RWPE1 (cell line): ENCODE measurements at regions not wholly inside any gene's neighbourhood (a gene's known extent, or its start where the extent isn't known, plus 50 kb on each side); places are given as distances from the start of the nearest gene placed in this dataset.

ENCODE experiments used
- CTCF ChIA-PET: fragments of 350-600 bp; sonication (Branson Sonifier 250); formaldehyde crosslinking; extraction: SDS; loops from one replicate; lab custom pipeline; 2021; lab: Yijun Ruan, JAX
- POLR2A ChIA-PET: fragments of 400-600 bp; formaldehyde crosslinking; extraction: SDS; loops from one replicate; lab custom pipeline; 2020; ENCODE audit warnings: antibody characterized with exemption; ENCODE audit not compliant: low non-redundant PET; lab: Yijun Ruan, JAX
- DNase-seq: peaks from one replicate; pipeline ENCODE4 v3.0.0; 2012; ENCODE audit warnings: low spot score
- H3K27ac ChIP-seq: fragments of 450-650 bp; 2 replicates; pipeline ENCODE4 v1.5.1; 2017
- TF ChIP-seq, protein P1 (sequence below): fragments of 450-650 bp; conservative IDR thresholded peaks from 2 replicates; pipeline ENCODE4 v1.5.1; 2017; ENCODE audit warnings: low read depth, mild to moderate bottlenecking

GRCh38 chr18:14905350-14905749 is 157.4 kb downstream of the ANKRD30B start:
- H3K27ac ChIP-seq = no peak overlapping the region
- TF ChIP-seq, protein P1, sequence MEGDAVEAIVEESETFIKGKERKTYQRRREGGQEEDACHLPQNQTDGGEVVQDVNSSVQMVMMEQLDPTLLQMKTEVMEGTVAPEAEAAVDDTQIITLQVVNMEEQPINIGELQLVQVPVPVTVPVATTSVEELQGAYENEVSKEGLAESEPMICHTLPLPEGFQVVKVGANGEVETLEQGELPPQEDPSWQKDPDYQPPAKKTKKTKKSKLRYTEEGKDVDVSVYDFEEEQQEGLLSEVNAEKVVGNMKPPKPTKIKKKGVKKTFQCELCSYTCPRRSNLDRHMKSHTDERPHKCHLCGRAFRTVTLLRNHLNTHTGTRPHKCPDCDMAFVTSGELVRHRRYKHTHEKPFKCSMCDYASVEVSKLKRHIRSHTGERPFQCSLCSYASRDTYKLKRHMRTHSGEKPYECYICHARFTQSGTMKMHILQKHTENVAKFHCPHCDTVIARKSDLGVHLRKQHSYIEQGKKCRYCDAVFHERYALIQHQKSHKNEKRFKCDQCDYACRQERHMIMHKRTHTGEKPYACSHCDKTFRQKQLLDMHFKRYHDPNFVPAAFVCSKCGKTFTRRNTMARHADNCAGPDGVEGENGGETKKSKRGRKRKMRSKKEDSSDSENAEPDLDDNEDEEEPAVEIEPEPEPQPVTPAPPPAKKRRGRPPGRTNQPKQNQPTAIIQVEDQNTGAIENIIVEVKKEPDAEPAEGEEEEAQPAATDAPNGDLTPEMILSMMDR = no peak
- DNase-seq = no peak
- POLR2A ChIA-PET = no interaction called here
- CTCF ChIA-PET = no interaction called here

- DNase-seq = no peak
- H3K27ac ChIP-seq = no peak overlapping the region
- ChIA-PET POLR2A (no interaction called here), CTCF (no interaction called here)
- TF ChIP-seq, protein P1 = no peak
These were observed 158.0 kb downstream of the ANKRD30B start for GRCh38 chr18:14905979-14906378.

- no peak for DNase-seq
- no peak overlapping the region for H3K27ac ChIP-seq
- CTCF ChIA-PET = no interaction called here
- TF ChIP-seq, protein P1 = no peak
- POLR2A ChIA-PET = no interaction called here
These were observed 159.4 kb downstream of the ANKRD30B start for GRCh38 chr18:14907420-14907819.

- ChIA-PET CTCF (no interaction called here), POLR2A (no interaction called here)
- no peak overlapping the region for H3K27ac ChIP-seq
- TF ChIP-seq, protein P1 = no peak
- DNase-seq = no peak
These were observed 160.6 kb downstream of the ANKRD30B start for GRCh38 chr18:14908541-14908940.

DNA sequence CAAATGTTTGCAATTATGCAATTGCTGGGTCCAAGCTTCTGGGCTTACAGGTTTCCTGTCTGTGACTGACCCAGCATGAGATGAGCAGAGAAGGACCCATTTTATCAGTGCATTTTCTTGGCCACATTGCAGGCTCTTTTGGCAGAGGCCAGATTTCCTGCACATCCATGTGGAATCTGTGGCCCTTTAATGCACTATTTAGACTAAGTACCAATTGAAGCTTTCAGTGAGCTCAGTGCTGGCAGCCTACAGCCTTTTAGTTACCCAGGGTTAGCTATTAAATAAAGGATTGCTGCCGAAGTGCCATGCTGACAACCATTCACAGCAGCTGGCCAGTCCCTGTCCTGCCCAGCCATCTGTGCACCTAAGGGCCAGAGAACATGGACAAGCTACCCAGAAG is 165.0 kb downstream of the ANKRD30B start:
- TF ChIP-seq, protein P1 = no peak
- ChIA-PET POLR2A (no interaction called here), CTCF (no interaction called here)
- no peak for DNase-seq
- H3K27ac ChIP-seq = no peak overlapping the region

DNA sequence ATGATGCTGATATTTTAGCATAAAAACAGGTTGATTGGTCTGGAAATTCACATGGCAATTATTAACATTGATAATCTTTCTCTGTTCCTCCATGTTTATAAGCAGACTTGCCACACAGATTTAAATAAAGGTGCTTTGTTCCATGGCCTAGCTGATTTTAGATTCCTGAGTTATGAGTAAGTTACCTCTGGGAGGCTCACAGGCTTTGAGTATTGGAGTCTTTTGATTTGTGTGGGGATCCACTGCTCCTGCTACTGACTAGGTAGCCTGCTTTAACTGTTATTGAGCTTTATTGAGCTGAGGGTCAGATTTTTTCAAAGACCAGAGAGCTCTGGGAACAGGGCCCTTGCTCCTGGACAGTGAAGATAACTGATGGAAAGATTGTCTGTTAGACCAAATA is 166.1 kb downstream of the ANKRD30B start:
- DNase-seq = no peak
- POLR2A ChIA-PET = no interaction called here
- TF ChIP-seq, protein P1 = no peak
- CTCF ChIA-PET = no interaction called here
- H3K27ac ChIP-seq = no peak overlapping the region

- TF ChIP-seq, protein P1 = no peak
- no peak overlapping the region for H3K27ac ChIP-seq
- ChIA-PET POLR2A (no interaction called here), CTCF (no interaction called here)
- DNase-seq = no peak
These were observed 166.8 kb downstream of the ANKRD30B start for GRCh38 chr18:14914771-14915170.
